CD4-positive, alpha-beta T cell treated with Interleukin-6 for 4 hours (primary cell): ENCODE measurements at regions not wholly inside any gene's neighbourhood (a gene's known extent, or its start where the extent isn't known, plus 50 kb on each side); places are given as distances from the start of the nearest gene placed in this dataset.
"Not testable (repeated sequence)": the region's sequence is repeated elsewhere in the genome, so short reads cannot be mapped to it uniquely, and the experiment has no call there.

ENCODE experiments used
- DNase-seq: peaks from one replicate; pipeline ENCODE4 v3.0.0-alpha.2; 2020; ENCODE audit warnings: mixed read lengths

DNA sequence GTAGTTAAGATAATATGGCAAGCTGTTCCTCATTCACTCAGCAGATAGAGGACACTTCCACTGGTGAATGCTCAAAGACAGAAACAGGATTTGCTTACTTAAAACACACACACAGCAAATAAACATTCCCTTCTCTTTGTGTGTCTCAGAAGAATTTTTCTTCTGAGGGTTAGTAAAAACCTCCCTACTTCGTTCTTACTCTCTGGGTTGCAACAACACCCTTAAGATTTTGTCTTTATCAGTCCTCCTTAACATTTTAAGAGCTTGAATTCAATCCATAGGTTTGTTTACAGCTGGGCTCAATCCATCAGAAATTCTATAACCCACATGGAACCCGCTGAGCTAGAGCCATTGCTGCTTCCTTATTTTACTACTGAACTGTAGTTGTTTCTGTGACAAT, 237.4 kb upstream of the PIK3R1 start:
- no peak for DNase-seq

DNA sequence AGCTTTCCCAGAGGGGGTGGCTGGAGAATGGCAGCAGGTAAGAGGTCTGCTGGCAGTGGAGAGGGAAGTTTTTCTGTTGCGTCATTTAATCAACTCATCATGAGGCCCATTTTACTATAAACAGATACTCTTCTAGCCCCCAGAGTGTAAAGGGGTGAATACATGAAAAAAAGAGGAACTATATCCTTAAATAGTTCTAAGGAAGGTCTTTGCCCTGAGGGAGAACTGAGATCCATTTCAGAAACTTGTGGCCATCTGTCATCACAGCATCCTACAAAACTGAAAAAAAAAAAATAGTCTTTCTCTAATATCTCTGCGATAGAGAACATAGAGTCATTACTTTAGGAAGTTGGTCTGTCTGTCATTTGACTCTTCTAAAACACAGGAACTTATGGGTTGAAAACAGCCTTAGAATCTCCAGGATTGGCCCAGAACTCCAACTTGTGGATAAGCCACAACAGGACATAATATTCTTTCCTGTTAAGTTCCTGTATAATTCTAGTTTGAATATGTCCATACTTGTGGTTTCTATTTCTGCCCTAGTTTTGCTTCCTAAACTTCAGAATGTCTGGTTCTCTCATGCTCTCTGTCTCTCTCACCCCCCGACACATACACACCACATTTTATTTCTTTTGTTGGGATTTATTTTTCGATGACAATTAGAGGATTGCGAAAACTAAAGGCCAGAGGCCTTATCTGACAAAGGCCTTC, 238.5 kb upstream of the PIK3R1 start:
- no peak for DNase-seq

DNA sequence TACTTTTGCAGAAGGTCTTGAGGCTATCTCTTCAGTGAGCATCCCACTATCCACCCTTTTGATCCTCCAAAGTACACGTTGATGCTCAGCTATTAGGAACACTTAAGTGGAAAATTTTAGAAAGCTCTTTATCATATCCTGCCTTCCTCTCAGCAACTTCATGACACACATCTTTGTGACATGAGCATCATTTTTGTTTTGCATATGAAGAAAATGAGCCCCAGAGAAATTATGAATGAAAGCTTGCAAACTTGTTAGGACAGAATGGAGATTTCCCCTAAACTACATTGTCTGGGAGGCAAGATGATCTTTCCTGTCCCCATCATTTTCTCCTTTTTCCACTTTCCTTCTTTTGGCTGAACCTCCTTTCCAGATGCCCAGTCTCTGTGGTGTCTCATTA, 239.4 kb upstream of the PIK3R1 start:
- DNase-seq, result no peak

DNA sequence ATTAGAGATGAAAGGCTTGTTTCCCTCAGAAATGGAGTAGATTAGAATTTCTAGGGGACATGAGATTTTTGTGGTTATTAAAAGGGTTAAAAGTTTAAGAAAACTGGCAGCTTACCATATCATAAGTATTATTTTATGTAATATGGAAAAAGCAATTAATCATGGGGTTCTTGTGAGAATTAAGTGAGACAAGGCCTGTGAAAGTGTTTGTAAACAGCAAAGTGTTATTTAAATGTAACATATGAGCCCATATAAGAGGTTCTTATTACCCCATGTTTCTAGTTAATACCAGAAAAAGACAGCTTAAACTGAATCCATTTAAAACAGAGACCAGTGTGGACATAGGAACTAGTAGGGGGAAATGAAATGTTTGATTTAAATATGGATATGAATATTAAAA, 241.1 kb upstream of the PIK3R1 start:
- DNase-seq, result no peak

DNA sequence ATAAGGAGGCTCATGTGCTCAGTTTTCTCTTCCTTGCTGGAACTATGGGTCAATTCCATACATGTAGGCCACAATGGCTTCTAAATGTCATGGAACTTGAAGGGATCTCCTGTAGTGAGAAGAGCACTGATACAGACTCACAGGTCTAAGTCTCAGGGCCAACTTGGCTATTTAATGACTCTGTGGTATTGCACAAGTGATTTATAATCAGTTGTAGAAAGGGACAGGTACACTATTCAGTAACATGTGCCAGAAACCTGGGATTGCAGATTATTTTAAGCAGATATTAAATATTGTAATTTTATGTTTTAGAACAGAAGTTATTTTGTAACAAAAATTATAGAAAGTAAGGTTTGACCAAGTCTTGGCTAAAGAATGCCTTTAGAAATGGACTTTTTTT, 241.5 kb upstream of the PIK3R1 start:
- no peak for DNase-seq

DNA sequence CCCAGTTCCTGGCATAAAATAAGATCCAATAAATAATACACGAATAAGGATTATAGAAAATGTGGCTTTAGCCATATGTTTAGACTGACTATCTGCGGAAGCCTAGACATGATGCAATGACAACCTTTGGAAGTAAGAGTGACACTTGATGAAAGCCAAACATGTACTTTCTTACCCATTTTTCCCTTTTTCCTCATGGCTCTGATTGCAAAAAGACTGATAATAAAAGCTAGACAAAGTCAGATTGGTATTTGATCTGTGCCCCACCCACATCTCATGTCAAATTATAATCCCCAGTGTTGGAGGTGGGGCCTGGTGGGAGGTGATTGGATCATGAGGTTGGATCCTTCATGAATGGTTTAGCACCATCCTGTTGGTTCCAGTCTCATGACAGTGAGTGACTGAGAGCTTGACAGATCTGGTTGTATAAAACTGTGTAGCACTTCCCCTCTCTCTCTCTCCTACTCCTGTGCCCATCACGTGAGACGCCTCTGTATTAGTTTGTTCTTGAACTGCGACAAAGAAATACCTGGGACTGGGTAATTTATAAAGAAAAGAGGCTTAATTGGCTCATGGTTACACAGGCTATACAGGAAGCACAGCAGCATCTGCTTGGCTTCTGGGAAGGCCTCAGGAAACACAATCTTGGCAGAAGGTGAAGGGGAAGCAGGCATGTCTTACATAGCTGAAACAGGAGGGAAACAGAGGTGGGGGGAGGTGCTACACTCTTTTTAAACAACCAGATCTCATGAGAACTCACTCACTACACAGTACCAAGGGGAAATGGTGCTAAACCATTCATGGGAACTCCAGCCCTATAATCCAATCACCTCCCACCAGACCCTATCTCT, 243.4 kb upstream of the PIK3R1 start:
- no peak for DNase-seq

DNA sequence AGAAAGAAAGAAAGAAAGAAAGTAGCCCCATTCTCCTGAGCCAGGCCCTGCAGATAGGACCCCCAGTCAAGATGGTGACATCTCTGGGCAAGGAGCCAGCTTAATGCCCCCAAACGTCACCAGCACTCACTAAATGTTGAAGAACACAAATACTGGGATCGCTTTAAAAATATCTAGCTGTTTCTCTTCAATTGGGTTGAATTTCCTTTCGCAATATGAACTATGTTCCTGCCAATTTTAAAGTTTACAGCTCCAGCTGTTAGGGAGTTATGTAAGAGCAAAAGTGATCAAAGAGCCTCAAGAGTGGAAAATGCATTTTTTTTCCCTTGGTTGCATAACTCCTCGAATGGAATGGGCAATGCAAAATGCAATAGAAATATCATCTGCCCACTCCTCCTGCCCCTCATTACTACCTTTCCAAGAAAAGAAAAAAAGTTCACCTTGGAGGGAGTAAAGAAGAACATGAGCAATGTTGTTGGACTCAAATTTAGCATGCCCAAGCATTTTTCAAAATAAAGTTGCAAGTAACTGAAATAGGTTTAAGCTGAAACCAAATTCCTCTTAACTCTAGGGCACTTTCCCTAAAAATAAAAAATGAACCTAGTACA, 244.2 kb upstream of the PIK3R1 start:
- DNase-seq, result no peak

DNA sequence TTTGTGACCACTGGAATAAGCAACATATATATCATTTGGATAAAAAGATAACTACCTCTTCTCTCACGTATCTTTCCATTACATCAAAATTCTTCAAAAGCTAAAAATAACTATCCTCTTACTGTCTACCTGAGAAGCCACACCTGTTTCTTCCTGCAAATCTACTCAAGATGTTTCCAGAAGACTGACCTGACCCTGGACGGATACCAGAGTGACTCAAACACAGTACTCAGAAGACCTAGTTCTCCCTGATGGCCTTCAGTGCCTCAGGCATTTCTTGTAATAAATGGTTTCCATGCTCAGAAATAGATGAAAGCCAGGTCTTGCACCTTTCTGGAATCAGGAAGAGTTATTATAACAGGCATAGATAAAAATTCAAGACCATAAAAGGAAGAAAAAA, 245.9 kb upstream of the PIK3R1 start:
- DNase-seq, result no peak

DNA sequence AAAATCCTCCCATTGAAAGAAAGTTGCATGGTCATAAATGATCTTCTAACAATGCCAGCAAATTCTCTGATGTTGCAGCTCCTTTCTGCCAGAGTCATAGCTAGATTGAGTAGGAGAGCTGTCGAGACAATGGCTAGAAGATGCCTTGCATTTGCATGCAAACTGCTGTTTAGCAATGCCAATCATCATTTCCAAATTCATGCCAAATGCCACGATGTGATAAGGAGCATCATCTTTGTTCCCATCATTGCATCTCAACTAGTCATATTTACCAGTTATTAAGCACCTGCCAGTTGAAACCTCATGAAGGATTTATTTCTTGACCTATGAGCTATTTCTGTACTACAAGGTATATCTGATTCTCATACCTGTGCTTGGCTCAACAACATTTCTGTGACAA, 246.4 kb upstream of the PIK3R1 start:
- no peak for DNase-seq

DNA sequence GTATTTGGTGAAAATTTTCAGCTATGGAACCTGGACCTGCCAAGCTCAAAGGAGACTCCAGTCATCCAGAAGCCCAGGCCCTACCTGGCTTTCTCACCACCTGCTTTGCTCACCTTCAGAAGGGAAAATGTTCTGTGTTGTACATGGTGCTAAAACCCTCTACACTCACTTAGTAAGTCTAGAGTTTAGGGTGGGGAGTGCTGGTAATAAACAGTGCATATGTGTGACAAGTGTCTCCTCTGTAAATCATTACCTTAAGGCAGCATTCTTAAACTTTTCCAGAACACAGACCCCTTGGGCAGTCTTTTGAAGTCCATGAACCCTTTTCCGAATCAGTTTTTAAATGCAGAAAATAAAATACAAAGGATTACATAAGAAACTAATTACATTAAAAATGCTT, 248.8 kb upstream of the PIK3R1 start:
- DNase-seq, result no peak

DNA sequence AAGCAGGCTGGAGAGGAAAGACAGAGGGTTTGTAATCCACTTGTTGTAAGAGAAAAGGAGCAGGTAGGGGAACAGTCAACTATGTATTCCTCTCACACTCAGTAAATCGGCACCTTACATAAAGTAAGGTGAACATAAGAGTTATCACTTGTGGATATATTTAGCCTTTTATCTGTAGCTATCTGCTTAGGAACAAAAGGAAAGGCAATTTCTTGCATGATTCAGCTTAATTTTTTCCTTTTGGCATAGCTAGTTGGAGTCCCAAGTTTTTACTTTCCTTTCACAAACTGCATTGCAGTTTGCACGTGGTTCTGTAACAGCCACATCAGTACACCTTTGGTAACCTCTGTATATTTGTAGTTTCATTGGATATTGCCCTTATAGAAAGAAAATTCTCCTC, 250.9 kb upstream of the PIK3R1 start:
- DNase-seq, result no peak

DNA sequence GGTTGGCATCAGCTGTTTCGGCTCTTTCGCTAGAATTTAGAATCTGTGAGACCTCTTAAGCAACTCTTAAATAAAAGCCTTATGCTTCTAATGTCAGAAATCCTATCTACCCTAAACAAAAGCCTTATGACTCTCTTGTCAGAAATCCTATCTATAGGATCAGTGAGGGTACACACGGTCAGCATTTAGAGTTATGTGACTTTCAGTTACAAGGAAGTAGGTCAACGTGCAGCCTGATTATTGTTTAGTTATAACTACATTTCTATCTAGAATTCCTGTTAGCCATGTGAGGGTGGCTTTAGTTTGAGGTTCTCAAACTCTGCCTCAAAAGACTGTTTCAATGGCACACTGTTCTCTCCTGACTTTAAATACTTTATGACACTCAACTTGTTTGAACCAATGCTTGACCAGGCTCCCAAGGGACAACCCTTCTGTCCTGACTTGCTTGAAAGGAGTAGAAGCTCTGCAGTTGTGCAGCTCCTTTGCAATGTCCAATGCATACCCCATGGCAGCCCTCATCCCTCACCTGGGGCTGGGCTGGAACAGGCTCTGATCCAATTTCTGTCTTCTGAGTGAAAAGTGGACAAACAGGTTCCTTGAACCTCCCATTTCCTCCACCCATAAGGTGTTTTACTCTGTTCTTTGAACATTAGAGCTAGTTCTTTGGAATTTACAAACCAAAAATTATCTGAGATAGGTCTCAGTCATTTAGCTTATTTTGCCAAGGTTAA, 251.6 kb upstream of the PIK3R1 start:
- DNase-seq, result no peak

DNA sequence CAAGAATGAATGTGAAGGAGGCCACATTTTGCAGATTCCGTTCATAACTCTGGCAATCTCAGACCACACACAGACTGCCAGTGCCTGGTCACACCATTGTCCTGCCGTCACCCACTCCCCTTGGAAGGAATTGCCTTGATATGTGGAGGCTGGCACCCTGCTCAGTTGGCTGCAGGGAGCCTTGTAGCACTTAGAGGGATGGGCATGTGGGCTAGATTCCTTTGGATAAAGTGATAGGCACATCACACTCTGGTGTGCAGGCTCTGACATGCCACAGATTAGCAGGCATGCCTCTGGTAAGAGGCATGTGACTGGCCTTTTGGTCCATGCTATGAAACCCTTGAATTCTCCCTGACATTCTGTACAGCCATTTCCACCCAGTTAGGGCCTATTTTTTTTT, 254.6 kb upstream of the PIK3R1 start:
- DNase-seq, result no peak

DNA sequence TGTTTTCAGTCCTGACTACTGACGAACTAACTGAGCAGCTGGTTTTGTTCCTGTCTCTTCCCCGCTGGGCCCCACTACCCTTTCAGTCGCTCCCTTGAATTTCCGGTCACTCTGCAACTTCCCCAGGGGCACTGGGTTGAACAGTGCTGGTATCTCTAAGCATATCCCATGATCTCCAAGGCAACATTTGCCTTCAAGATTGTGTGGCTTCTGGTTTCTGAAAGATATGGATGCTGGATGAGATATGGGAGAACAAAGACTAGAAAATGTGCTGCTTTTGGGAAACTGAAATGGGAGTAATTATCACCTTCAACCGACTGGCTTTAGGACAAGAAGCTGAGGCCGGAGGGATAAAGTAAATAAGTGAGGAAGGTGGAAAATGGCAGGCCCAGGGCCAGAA, 258.2 kb upstream of the PIK3R1 start:
- DNase-seq, result no peak

DNA sequence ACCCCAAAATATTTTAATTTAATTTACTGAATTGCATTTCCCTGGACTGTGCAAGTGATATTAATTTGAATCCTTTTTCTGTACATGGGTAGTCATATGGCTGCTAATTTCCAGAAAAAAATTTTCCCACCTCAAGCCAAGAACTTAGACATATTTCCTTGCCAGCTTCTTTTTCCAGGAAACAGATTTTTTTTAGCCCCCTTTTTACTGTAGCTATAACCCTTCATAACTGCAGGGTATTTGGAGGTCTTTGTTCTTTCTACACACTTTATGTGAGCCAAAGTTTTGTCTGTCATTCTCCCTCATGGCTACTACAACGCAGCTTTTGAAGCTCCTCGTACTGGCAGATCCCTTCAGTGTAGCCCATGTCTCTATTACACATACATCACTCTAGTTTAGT, 261.2 kb upstream of the PIK3R1 start:
- DNase-seq, result no peak

DNA sequence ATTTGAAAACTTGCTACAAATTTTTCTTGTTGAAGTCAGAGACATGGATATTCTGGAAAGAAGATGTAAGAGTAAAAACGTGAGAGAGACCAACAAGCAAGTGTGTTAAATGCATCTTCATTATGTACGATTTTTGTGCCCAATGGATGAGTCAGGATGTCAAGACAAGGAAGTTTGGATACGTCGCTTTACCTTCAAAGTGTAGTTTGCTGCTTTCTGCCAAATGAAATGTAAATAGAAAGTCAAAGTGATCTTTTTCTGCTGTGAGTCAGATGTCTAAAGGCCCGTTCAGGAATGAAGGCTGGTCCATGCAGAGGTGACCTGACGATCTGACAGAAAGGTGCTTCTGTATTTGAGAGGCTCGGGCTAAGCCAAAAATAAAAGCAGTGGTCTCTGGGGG, 273.1 kb upstream of the PIK3R1 start:
- no peak for DNase-seq

DNA sequence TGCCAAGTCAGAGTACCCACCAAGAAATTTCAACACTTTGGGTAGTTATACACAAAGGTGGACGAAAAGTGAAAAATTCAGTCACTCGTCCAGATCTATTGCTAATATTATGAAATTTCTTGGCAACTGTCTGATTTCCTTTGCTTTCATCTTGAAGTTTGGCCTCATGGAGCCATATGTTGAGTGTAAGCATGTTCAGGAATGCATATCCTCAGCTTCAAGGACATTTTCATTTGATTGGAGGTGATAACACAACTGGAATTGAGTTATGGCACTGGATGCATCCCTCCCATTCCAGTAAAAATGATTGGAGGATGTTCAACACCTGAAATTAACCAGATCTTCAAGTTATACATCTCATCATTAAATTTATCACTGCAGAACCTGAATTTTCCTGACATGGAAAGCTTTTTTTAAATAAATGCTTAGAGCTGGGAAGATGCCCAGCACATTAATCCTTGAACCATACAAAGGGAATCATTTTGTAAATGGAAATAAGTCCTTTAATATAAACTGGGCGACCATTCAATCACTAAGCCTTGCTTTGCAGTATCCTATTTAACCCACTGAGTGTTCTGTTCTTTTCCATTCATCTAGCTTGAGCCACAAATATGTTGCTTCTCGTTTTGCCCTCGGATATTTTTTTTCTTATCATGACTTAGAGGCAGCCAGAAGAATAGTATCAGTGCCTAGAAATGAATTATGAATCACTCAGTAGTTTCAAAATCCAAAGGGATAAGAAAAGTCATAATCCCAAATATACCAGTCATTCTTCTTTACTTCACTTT, 273.7 kb upstream of the PIK3R1 start:
- DNase-seq, result no peak

DNA sequence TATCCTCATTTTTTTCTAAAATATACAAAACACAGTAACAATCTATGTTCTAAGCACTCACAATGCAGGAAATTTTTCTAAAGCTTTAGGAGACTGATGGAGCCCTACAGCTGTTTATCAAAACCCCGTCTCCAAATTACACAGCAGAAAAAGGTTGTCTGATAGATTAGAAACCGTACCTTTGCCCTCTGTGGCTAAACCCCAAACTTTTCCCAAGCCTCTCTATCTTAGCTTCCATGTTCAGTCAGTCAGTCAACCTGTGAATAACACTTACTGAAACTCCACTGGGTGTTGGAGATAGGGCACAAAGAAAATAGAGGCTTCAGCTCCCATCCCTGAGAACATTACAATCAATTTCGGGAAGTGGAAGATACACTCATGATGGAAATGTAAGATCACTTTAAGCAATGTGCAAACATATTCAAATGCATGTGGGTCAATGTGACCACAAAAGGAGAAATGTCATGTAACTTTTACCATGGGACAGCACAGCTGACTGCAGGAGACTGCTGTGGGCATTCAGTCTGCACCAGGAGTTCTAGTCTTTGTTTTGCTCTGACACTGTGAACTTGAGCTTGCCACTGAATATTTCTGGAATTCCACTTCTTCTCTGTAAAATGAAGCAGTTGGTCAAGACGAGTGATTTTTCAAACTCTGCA, 279.5 kb upstream of the PIK3R1 start:
- DNase-seq, result no peak

DNA sequence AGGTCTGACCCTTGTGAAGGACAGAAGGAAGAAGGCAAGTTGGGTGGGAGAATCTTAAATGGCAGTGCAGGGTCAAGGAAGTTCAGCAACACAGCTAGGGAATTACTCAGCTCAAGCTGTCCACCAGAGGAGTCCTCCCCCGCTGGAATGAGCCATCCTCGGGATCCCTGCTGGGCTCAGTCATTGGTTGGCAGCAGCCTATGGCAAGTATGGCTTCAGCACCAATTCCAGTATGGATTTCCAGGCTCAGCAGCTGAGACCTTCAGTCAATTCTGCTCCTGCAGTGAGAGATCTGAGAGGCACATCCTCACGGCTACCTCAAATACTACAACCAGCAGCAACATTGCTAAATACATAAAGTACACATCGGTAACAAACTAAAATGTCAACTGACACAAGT, 280.6 kb upstream of the PIK3R1 start:
- no peak for DNase-seq

DNA sequence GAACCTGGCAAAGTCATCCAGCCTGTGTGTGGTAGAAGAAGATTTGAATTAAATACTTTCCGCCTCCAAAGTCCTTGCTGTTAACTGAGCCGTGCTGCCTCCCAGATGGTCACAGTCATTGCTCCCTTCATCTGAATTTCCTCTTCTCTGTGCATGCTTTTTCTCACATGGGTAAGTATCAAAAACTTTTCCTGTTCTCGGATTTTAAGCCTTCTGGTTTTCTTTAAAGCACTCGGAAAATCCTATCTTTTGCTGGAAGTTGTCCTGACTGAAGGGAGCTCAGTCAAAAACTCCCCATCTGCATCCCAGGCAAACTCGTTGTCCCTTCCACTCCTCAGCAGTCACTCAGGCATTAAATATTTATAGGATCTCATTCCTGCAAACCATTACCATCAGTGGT, 290.0 kb upstream of the PIK3R1 start:
- DNase-seq, result no peak

DNA sequence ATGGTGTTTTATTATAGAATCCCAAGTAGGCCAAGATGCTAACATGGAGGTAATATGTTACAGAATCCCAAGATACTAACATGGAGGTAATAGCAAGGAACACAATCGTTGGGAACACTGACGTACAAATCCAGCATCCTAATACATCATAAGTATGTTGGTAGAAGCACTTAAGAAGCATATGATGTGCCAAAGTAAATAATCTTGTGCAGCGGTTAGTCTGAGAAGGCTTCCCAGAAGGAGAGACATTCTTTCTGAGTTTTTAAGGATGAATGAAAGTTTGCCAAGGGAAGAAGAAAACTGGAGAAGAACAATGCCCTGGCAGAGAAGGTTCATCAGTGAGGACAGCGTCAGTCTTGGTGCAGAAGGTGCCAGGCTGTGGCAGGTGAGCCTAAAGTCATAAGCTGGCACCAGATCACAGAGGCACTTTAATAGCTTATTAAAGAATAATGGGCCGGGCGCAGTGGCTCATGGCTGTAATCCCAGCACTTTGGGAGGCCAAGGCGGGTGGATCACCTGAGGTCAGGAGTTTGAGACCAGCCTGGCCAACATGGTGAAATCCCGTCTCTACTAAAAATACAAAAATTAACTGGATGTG, 294.5 kb upstream of the PIK3R1 start:
- no peak for DNase-seq

DNA sequence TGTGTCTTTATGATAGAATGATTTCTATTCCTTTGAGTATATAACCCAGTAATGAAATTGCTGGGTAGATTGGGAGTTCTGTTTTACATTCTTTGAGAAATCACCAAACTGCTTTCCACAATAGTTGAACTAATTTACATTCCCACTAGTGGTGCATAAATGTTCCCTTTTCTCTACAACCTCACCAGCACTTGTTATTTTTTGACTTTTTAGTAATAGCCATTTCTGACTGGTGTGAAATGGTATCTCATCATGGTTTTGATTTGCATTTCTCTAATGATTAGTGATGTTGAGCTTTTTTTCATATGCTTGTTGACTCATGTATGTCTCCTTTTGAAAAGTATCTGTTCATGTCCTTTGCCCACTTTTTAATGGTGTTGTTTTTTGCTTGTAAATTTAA, 296.0 kb upstream of the PIK3R1 start:
- DNase-seq, result not testable (repeated sequence)
